ENCODE measurements at regions not wholly inside any gene's neighbourhood (a gene's known extent, or its start where the extent isn't known, plus 50 kb on each side); places are given as distances from the start of the nearest gene placed in this dataset.
"Not testable (repeated sequence)": the region's sequence is repeated elsewhere in the genome, so short reads cannot be mapped to it uniquely, and the experiment has no call there.

DNA sequence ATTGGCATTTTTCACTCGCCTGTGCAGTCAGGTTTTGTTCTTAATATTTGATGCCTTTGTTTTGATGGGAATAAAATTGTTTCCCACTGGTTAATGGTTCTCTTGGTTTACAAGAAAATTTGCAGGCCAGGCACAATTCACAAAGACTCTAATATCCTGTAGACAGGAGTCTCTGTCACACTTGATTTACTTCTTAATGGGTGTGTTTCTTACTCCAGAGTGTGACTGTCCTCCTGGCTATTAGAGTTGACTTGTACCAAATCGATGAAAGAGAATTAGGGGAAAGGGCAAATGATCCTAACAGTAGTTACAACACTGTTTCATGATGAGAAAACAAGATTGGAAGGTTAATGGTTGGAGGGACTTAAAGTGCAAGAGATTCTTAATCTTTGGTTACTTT is 142.8 kb upstream of the SV2C start:
- DNase-seq = no peak

DNA sequence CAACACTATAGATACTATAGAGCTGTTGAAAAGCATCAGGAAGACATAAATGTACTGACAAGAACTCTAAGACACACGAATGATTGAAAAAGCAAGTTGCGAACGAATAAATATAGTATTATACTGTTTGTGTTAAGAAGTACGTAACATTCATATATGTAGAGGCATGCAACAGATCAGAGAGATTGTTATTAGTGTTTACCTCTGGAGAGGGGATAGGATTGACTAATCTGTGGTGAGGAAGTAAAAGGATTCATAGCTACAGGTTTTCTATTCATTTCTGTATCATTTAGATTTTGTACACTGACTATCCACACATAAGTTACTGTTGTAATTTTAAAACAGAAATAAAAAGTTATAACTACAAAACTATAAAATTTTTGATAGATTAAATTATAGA is 147.6 kb upstream of the SV2C start:
- peak; percentile 7 for DNase-seq

DNA sequence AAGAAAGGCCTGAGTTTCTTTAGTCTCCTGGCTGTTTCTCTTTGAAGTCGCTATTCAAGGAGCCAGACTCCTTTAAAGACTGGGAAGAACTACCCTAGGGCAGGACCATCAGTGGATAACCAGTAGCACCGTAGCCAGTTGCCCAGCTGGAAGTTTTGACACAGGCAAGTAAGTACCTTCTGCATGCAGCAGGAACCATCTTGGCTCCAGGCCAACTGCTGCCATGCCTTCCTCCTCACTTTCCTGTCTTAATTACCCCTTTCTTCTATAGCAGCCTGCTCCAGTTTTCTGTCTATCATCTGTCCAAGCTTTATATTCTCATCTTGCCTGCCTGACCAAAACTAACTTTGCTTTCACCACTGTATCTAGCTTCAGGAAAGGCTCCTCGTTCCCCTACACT is 149.7 kb upstream of the SV2C start:
- DNase-seq = no peak

DNA sequence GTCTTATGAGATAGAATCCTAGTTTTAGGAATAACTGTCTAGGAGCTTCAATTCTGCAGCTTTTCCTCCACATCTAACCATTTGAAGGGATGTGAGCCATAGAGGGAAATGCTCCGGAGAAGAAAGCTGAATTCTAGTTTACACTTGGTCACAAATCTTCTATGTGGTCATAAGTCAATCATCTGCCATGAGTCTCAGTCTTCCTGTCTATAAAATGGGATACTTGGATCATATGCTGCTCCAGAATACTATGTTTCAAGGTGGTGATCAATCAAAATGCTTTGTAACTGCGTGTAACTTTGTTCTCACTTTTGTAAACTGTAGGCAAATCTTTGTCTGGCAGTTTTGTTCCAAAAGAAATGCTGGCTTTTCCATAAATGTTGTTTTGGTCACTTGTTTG is 152.0 kb upstream of the SV2C start:
- no peak for DNase-seq

DNA sequence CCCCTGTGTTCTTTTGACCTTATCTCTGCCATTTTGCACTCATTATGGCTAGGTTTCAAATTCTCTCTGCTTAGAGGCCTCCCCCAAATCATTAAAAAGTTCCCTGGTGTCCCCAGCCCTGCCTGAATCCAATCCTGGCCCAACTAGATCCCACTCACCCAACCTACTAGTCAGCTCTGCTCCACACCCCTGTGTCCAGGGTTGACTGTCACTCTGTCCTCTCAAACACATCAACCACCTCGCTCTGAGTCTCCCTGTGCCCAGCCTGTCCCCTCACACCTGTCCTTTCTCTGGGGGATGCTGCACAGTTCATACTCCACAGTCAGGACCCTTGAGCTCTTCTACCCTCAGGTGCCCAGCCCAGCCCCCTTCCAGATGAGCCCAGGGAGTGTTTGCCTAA is 154.2 kb upstream of the SV2C start:
- no peak for DNase-seq

DNA sequence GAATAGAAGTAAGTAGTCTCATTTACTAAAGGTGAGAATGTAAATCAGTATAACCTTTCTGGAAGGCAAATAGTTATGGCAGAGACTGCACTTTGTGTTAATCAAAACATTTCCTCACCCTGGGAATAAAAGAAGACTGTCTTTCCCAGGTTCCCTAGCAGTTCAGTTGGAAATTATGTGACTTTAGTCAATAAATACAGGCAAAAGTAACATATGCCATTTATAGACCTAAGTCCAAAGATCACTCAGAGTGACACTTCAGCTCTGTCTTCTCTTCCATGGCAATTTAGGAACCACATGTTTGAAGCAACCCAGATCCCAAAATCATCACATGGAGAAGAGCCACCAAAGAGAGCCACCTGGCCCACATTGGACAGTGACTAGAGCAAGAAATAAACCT is 160.7 kb upstream of the SV2C start:
- no peak for DNase-seq

DNA sequence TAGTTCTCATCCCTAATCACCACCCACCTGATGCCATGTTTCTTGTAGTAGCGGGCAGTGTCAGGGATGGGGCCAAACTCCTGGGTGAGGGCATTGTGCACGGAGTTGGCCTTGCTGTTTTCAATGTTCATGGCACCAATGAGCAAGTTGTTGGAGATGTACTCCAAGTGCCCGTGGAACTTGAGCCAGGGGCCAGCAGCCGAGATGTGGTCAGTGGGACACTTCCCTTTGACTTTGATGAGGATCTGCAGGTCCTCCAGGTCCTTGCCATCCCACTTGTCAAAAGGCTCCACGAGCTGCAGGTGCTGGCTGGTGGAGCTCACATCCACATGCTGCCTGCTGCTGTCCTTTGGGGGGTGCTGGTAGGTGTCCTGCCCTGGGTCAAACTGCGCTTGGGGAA is 162.2 kb upstream of the SV2C start:
- no peak for DNase-seq

DNA sequence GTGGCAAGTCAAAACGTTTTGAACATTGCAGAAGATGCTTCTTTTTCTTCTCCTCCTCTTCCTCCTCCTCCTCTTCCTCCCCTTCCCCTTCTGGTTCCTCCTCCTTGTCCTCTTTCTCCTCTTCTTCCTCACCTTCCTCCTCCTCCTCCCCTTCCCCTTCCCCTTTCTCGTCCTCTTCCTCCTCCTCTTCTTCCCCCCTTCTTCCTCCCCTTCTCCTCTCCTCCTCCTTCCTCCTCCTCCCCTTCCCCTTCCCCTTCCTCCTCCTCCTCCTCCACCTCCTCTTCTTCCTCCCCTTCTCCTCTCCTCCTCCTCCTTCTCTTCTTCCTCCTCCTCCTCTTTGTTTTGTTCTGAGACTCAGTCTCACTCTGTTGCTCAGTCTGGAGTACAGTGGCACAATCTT is 167.0 kb upstream of the SV2C start:
- DNase-seq = no peak

DNA sequence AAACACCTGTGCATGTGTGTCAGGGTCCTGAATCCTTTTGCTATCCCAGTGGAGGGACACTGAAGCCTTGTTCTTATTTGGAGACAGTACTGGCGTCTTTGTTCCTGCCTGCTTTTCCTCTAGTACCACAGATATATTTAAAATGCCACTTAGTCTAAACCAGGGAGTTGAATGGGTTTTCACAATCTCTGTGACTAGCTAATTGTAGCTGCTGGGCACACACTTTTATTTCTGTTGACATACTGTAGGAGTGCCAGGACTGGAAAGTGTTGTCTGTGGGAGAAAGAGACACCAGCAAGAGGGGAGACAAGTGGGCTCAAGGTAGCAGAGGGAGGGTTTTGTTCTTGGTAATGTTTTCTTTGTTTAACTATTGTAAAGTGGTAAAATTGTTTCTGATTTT is 174.0 kb upstream of the SV2C start:
- no peak for DNase-seq

DNA sequence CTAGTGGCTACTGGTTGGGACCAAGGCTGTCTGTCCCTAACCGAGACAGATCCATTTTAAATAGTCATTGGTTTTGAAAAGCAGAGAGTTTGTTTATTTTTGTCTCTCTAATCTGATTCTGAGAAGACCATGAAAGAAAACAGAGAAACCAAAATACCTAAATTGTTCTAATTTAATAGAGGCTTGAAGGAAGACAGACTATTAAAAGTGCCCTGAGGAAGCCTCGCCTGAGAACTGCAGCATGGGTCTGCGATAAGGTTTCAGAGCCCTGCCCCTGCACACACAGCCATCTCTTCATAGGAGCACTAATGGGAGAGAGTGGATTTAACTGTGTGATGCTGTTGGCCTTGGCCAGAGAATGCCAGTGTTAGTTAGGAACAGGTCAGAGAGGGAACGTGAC is 175.5 kb upstream of the SV2C start:
- no peak for DNase-seq

DNA sequence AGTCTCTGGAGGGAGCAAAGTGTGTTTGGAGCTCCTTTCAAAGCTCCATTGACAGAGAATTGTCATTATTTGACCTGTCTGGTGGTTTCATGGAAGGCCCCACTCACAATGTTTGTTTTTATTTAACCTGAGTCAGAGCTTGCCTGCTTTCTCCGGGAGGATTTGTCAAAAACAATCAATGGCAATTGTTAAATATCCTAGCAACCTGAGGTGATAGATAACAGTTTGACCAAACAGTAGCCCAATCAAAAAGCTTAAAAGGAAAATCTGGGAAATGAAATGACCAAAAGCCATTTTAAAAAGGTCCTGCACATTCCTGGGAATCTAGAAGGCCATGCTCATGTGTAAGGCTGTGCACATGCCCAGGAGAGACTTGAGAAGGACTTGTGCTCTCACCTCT is 177.2 kb upstream of the POC5 start:
- no peak for DNase-seq

DNA sequence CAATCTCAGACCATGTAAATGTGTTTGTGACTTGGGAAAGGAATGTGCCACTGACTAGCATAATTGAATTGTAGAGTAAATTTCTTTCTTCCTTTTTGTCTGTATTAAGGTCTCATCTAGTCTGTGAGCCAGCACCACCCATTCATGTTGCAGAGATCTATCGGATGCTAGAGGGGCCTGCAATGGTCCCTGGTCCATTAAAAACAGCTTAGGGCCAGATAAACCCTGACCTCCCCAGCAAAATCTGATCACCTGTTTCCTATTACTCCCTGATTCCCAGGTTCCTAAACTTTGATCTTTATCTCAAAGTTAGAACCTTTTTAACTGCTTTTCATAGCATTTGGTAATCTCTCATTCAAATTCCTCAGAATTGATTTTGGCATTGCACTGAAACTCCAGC is 174.5 kb upstream of the POC5 start:
- no peak for DNase-seq

DNA sequence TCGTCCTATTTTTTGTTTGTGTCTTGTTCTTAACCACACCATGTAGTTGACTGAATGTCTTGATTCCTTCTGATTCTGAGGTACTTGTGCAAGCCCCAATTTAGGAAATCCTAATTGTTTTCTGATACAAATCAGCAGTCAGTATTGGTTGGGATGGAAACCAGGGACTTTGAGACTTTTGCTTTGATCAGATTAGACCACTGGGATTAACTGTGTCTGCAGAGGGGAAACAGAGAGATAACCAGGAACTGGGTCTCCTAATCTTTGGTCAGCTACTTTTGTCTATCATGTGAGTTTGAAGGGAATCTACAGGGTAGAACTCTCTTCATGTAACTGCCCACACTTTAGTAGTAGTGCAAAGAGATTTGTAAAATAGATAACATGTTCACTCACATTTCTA is 173.8 kb upstream of the POC5 start:
- DNase-seq = no peak

DNA sequence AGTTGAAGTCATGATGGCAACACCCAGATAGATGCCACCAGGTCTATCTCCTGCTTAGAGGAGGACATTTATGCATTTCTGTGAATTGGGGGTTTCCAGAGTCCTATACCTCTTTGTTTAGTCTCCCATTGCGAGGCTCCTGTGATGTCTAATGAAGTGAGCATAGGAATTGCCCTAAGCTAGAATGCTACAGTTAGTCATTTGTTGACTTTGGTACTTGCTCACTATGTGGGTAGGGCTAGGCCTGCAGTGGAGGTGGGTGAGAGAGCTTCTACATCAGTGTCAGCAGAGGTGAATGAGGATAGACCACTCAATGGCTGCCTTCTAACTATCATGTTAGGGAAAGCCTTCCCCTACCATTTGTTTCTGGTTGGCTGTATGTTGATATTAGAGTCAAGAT is 173.3 kb upstream of the POC5 start:
- no peak for DNase-seq

DNA sequence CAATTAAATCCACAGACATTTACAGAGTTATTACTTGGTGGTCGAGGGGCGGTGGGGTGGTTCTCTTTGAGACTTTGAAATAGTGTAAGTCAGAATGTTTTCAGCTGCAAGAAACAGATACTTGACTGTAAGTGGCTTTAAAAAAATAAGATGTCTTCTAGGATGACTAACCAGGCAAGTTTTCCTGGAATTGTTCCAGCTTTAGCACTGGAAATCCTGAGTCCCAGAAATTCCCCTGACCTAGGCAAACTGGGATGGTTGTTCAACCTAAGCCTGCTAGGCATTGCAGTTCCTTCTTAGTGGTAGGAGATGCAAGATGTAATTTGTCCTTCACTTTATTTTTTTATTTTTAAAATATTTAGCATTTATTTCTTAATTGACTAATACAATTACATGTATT is 169.5 kb upstream of the POC5 start:
- no peak for DNase-seq

DNA sequence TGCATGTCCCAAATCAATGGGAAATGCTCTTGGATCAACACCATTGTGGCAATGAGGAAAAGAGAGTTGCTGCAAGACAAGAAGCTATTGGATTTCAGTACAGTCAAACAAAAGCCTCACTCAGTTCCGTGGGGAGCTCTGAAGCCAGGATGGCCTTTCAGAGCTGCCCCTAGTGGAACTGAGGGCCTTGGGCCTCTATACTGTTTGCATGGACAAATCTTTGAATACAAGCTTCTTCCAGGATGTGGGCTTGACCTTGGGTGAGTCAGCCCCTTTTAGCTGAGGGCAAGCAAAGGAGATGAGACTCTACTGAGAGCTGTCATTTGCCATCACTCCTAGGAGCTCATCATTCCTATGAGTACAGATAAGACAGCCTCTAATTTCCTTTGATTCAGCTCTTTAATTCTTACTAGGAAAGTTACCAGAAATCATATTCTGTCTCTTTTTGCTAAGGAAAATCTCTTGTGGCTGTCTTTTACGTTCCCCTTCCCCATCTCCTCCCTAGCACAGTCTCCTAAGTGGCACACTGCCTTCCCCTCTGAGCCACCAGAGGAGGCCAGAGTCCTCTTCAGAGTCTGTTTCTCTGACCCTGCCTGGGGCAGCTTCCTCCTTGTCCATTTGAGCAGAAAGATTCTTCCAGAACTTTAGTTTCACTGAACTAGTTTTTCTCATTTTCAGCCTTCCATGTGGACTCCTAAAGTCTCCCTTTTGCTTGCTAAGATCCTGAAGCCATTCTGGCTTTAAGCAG is 168.8 kb upstream of the POC5 start:
- DNase-seq = no peak

DNA sequence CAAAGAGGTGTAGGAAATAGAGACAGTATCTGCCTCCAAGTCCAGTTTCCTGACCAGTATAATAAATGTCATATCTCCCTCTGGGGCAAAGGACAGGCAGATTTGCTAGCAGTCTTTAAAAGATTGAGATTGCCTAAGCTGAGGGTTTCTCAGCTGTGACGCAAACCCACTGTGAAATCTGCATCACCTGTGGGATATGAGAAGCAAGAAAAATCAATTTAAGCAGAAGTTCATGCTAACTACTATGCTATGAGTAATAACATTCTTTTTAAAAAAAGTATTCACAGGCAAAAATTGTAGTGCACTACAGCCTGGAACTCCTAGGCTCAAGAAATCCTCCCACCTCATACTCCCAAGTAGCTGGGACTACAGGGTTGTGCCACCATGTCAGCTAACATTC is 168.1 kb upstream of the POC5 start:
- no peak for DNase-seq

DNA sequence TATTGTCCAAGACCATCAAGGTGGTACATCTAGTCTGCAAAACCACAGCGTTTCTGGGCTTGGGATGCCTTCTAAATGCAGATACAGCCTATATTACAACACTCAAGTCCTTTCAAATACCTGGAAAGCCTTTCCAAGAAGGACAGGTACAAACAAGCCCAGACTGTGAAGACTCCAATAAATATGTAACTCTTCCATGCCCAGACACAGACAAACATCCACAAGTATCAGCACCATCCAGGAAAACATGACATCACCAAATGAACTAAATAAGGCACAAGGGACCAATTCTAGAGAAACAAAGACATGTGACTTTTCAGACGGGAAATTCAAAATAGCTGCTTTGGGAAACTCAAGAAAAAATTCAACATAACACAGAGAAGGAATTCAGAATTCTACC is 152.7 kb upstream of the POC5 start:
- DNase-seq = no peak

DNA sequence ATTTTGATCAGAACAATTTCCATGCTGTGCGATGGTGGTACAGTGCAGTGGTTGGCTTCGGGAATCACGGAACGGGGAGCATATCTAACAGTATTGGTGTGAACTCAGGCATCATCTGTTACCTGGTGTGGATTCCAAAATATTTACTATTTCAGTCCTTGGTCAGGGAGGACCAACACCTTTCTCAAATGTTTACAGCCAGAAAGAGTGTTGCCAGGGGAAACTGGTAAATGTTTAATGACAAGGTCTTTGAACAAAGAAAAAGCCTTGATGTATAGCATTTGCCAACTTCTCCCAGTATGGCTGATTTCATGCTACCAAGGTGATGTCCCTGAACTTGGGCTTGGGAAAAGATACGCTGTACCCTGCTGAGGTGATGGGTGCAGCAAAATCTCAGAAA is 145.6 kb upstream of the POC5 start:
- no peak for DNase-seq

DNA sequence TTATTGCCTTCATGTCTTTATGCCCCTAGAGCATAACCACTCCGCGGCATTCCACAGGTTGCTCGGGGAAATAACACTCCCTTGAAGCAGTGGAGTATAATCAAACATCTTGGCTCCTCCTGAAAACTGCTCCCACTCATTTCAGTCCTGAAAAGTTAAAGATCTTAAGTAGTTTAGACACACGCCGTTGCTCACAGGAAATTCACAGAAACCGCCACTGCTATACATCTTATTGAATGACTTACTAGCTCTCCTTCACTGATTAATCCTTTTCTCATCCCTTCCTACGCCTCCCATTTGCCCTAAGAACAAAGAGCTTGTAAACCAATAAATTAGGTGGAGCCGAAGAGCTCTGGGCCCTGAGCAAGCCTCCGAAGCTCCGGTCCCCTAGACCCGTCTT is 142.4 kb upstream of the POC5 start:
- not testable (repeated sequence) for DNase-seq

DNA sequence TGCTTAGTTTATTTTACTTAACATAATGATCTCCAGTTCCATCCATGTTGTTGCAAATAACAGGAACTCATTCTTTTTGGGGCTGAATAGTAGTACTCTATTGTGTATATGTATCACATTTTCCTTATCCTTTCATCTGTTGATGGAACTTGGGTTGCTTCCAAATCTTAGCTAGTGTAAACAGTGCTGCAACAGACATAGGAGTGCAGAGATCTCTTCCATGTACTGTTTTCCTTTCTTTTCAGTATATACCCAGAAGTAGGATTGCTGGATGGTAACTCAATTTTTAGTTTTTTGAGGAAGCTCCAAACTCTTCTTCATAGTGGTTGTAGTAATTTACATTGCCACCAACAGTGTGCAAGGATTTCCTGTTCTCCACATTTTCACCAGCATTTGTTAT is 138.8 kb upstream of the POC5 start:
- DNase-seq = no peak

DNA sequence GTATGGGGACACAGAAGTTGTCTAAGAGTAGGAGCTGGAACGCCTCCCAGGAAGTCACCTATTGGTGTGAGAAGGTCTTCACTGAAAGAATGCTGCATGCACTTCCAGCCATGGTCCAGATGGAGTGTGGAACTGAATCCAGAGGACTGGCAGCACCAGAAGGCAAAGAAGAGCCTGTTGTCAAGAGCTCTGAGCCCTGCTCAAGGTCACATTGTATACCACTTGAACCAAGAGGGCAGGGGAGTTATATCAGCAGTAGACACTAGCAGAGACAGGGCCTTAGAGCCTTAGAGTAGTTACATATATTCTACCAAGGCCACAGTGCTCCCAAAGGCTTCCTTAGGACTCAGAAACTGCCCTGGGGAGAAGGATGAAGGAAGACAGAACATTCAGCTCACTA is 130.8 kb upstream of the POC5 start:
- DNase-seq = no peak

DNA sequence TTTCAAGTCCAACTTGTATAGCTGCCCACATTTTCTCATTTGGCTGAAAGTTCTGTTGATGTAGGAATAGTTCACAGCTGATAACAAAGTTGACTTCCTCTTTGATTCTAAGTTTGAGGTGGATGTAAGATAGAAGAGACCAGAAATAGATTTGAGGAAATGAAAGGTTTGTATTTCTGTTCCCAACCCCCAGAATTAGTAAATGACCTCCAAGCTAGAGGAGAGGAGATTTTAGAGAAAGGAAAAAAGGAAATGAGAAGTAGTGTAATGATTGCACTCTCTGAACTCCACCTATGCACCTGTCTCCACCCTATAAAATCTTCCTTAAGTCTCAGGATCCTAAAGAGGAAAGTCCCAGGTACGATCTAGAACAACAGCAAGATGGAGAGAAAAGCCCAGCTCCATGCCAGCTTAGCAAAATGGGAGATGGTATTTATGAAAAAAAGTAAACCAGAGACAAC is 130.4 kb upstream of the POC5 start:
- no peak for DNase-seq

DNA sequence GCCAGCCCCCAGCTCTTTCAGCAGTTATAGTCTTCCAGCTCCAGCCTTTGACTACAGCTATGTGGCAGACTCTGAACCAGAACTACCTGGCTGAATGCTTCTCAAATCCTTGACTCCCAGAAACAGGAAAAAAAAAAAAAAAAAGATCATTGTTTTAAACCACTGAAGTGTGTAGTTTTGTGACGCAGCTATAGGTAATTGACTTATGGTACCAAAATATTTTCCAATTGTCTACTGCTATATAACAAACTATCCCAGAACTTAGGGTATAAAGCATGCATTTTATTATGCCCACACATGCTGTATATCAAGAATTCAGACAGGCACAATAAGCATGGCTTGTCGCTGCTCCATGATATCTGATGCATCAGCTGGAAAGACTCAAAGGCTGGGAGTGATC is 127.1 kb upstream of the POC5 start:
- DNase-seq = no peak

DNA sequence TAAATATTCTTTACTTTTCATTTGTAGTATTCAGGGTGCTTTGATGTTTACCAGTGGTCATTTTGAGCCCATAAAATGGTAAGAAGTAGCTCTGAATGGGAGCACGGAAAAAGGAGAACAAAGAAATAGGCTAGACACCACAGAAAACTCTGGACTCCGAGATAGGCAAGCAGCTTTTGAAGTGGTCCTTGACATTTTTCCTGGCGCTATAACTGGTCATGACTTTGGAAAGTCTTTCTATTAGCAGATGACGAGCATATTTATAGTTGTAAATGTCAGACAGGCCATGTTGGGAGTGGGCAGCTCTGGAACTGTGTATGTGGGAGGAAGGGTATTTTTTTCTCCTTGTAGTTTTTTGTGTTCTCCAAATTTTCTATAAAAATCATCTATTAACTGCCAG is 126.1 kb upstream of the POC5 start:
- no peak for DNase-seq

DNA sequence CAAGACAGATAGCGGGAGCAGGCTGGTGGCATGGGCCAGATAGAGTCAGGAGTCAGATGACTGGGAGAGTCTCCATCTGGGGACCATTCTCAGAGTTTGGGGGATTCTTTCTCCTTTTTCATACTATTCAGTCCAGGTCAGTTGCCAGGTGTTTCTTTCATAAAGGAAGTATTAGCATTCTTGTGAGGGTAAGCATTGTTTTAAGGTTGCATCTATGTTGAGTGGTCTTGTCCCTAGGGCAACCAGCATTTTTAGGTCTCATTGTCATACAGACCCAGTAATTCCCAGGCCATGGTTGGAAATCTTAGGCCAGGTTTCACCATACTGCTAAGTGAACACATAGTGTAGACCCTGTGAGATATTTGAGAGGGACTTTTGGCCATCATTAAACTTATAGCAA is 122.3 kb upstream of the POC5 start:
- no peak for DNase-seq
